Smooth muscle cell (in vitro differentiated cells): ENCODE measurements at regions not wholly inside any gene's neighbourhood (a gene's known extent, or its start where the extent isn't known, plus 50 kb on each side); places are given as distances from the start of the nearest gene placed in this dataset.

Source experiments
- DNase-seq: peaks from one replicate; lab custom pipeline; 2025; ENCODE audit not compliant: unreplicated experiment; lab: John Stamatoyannopoulos, UW
- H2AFZ ChIP-seq: fragments of 200-600 bp; sonication (generic); 2 replicates; pipeline ENCODE4 v1.6.0; 2016; ENCODE audit warnings: antibody characterized with exemption, low read depth, mild to moderate bottlenecking
- H3F3A ChIP-seq: fragments of 200-600 bp; sonication (generic); 2 replicates; pipeline ENCODE4 v1.6.0; 2017; ENCODE audit warnings: antibody characterized with exemption, low read depth
- H3K27ac ChIP-seq: fragments of 200-600 bp; sonication (generic); 2 replicates; pipeline ENCODE4 v1.5.1; 2016; ENCODE audit warnings: low read depth, mild to moderate bottlenecking
- H3K27me3 ChIP-seq: fragments of 200-600 bp; sonication (generic); 2 replicates; pipeline ENCODE4 v1.6.1; 2016; ENCODE audit warnings: low read depth, mild to moderate bottlenecking
- H3K36me3 ChIP-seq: fragments of 200-600 bp; sonication (generic); 2 replicates; pipeline ENCODE4 v1.5.1; 2016; ENCODE audit warnings: low read depth
- H3K4me1 ChIP-seq: fragments of 200-600 bp; sonication (generic); 2 replicates; pipeline ENCODE4 v1.5.1; 2016; ENCODE audit warnings: low read depth
- H3K4me2 ChIP-seq: fragments of 200-600 bp; sonication (generic); 2 replicates; pipeline ENCODE4 v1.6.0; 2016; ENCODE audit warnings: mild to moderate bottlenecking
- H3K4me3 ChIP-seq: fragments of 200-600 bp; sonication (generic); 2 replicates; pipeline ENCODE4 v1.5.1; 2016; ENCODE audit warnings: mild to moderate bottlenecking
- H3K79me2 ChIP-seq: fragments of 200-600 bp; sonication (generic); 2 replicates; pipeline ENCODE4 v1.6.0; 2016; ENCODE audit warnings: low read depth, mild to moderate bottlenecking
- H3K9ac ChIP-seq: fragments of 200-600 bp; sonication (generic); 2 replicates; pipeline ENCODE4 v1.6.0; 2016; ENCODE audit warnings: low read depth
- H3K9me3 ChIP-seq: fragments of 200-600 bp; sonication (generic); replicated peaks from 2 replicates; pipeline ENCODE4 v1.5.1; 2016; ENCODE audit warnings: low read depth
- H4K20me1 ChIP-seq: fragments of 200-600 bp; sonication (generic); 2 replicates; pipeline ENCODE4 v1.6.0; 2016; ENCODE audit warnings: low read depth
- CTCF ChIP-seq: fragments of 200-600 bp; sonication (generic); IDR thresholded peaks from 2 replicates; pipeline ENCODE4 v1.5.1; 2017; ENCODE audit warnings: borderline replicate concordance, mild to moderate bottlenecking, antibody characterized with exemption; ENCODE audit not compliant: insufficient read depth, poor library complexity, severe bottlenecking
- WGBS: methylation state at CpG from one replicate; pipeline ENCODE4 v1.1.7; 2016; ENCODE audit warnings: low lambda C conversion rate; 5-methylcytosine and 5-hydroxymethylcytosine counted together

- TF ChIP-seq CTCF, result no peak
- DNase-seq, result no peak
- H3K27ac ChIP-seq, result no peak overlapping the region
- H2AFZ ChIP-seq, result no peak overlapping the region
- no peaks in the 10 kb centered on the region for H3K79me2 ChIP-seq
- H3K4me2 ChIP-seq, result no peak overlapping the region
- WGBS, result 50% methylated on average over 4 of the region's 4 CpGs
- H4K20me1 ChIP-seq, result no peaks in the 10 kb centered on the region
- no peak overlapping the region for H3K9ac ChIP-seq
- H3K4me1 ChIP-seq, result no peaks in the 10 kb centered on the region
- H3K36me3 ChIP-seq, result no peaks in the 10 kb centered on the region
- no peak overlapping the region for H3K4me3 ChIP-seq
- no peaks in the 10 kb centered on the region for H3F3A ChIP-seq
- H3K9me3 ChIP-seq, result no peaks in the 10 kb centered on the region
- no peaks in the 10 kb centered on the region for H3K27me3 ChIP-seq
These were observed 401.2 kb upstream of the CNKSR2 start for GRCh38 chrX:20973038-20973437.

GRCh38 chrX:20971250-20971649 lies 403.0 kb upstream of the CNKSR2 start:
- Histone ChIP-seq H4K20me1 (no peaks in the 10 kb centered on the region), H3K27me3 (no peaks in the 10 kb centered on the region), H3F3A (no peaks in the 10 kb centered on the region), H3K4me3 (no peak overlapping the region), H3K27ac (no peak overlapping the region), H2AFZ (no peak overlapping the region), H3K4me1 (no peaks in the 10 kb centered on the region), H3K79me2 (no peaks in the 10 kb centered on the region), H3K9me3 (no peaks in the 10 kb centered on the region), H3K36me3 (no peaks in the 10 kb centered on the region), H3K4me2 (no peak overlapping the region), H3K9ac (no peak overlapping the region)
- TF ChIP-seq CTCF, result no peak
- DNase-seq, result no peak
- WGBS, result 73% methylated on average over 4 of the region's 4 CpGs

- Histone ChIP-seq H2AFZ (no peak overlapping the region), H3K4me2 (peak overlapping the region; percentile 26), H3K4me1 (no peaks in the 10 kb centered on the region), H3K79me2 (no peaks in the 10 kb centered on the region), H3K27ac (peak overlapping the region; percentile 7), H4K20me1 (no peaks in the 10 kb centered on the region), H3K27me3 (no peaks in the 10 kb centered on the region), H3K4me3 (no peak overlapping the region), H3K9me3 (no peaks in the 10 kb centered on the region), H3K36me3 (no peaks in the 10 kb centered on the region), H3K9ac (no peak overlapping the region), H3F3A (no peaks in the 10 kb centered on the region)
- TF ChIP-seq CTCF, result no peak
- WGBS, result 13% methylated on average over 1 of the region's 1 CpG
- no peak for DNase-seq
These were observed 404.7 kb upstream of the CNKSR2 start for GRCh38 chrX:20969565-20969964.

- 19% methylated on average over 2 of the region's 2 CpGs for WGBS
- Histone ChIP-seq H4K20me1 (no peaks in the 10 kb centered on the region), H3K9me3 (no peaks in the 10 kb centered on the region), H3K4me3 (no peak overlapping the region), H3K4me1 (no peaks in the 10 kb centered on the region), H3K27ac (no peak overlapping the region), H3K79me2 (no peaks in the 10 kb centered on the region), H3K9ac (no peak overlapping the region), H3K27me3 (no peaks in the 10 kb centered on the region), H3K36me3 (no peaks in the 10 kb centered on the region), H2AFZ (no peak overlapping the region), H3F3A (no peaks in the 10 kb centered on the region), H3K4me2 (peak overlapping the region; percentile 22)
- DNase-seq, result no peak
- TF ChIP-seq CTCF, result no peak
These were observed 405.2 kb upstream of the CNKSR2 start for GRCh38 chrX:20968996-20969395.
